Fibroblast of skin of back (primary cell): ENCODE measurements at regions not wholly inside any gene's neighbourhood (a gene's known extent, or its start where the extent isn't known, plus 50 kb on each side); places are given as distances from the start of the nearest gene placed in this dataset.
A peak's percentile ranks its signal among the peaks of the same experiment; 100 is the strongest.

Source experiments
- DNase-seq: peaks from one replicate; pipeline ENCODE4 v3.0.0-alpha.2; 2013

DNA sequence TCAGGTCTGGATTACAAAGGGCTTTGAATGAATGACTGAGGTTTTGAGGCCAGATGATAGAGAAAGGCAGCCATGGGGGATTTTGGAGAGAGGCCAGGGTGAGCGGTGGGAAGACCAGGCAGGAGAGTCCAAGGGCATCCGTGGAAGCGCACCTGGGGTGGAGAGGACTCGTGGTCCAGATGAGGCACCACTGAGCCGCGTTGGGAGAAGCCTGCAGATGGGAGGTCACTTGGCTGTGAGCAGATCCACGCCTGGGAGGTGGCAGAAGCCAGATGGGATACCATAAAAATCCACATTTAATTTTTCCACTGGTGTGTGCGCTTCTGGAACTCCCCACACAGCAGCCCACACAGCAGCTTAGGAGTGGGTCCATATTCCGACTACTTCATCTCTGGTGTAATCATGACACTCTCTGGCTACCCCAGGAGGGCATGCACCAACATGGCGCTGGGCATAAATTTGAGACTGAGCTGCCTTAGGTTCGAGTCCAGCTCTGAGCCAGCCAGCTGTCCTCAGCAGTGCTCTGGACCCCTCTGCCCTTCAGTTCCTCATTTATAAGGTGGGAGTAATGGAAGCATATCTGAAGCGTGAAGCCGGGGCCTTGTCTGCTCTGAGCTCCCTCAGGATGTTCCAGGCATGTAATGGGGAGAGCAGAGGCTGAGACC is 90.2 kb upstream of the FAM20C start:
- DNase-seq, result no peak

DNA sequence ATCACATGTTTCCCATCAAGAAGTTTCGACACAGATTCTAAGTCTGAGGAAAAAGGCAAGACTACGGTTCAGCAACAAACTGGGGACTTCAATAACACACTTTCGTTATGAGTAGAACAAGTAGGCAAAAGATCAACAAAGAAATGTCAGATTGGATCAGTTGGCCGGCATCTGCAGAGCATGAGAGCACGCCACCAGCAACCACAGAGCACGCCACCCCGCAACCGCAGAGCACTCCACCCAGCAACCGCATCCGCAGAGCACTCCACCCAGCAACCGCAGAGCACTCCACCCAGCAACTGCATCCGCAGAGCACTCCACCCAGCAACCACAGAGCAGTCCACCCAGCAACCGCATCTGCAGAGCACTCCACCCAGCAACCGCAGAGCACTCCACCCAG is 89.7 kb upstream of the FAM20C start:
- DNase-seq, result no peak

DNA sequence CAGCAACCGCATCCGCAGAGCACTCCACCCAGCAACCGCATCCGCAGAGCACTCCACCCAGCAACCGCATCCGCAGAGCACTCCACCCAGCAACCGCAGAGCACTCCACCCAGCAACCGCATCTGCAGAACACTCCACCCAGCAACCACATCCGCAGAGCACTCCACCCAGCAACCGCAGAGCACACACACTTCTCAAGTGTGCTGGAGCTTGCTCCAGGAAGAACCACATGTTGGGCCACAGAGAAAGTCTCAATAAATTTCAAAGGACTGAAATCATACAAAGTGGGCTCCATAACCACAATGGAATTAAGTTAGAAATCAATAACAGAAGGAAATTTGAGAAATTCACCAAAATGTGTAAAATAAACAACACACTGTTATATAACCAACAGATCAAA is 88.4 kb upstream of the FAM20C start:
- peak; percentile 36 for DNase-seq

DNA sequence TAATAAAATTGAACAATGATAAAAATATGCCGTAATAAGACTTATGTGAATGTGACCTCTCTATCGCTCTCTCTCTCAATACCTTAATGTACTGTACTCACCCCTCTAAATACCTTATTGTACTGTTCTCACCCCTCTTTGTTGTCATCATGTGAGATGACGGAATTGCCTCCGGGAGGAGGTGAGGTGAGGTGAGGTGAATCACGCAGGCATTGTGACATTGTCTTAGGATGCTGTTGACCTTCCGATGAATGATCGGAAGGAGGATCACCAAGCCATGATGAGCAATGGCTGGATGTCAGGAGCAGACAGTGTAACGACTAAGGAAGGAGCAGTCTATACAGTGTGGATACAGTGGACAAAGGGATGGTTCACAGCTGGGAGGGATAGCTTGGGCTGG is 87.4 kb upstream of the FAM20C start:
- DNase-seq, result no peak

DNA sequence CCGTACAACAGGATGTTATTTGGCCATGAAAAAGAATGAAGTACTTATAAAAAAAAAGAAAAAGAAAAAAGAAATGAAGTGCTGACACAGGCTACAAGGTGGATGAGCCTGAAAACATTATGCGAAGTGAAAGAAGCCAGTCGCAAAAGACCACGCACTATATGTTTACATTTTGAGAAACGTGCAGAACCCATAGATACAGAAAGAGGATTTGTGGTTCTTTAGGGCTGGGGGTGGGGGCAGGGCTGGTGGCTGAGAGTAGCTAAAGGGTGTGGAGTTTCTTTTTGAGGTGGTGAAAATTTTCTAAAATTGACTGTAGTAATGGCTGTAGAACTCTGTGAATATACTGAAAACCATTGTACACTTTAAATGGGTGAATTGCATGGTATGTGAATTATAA is 86.0 kb upstream of the FAM20C start:
- DNase-seq, result no peak

DNA sequence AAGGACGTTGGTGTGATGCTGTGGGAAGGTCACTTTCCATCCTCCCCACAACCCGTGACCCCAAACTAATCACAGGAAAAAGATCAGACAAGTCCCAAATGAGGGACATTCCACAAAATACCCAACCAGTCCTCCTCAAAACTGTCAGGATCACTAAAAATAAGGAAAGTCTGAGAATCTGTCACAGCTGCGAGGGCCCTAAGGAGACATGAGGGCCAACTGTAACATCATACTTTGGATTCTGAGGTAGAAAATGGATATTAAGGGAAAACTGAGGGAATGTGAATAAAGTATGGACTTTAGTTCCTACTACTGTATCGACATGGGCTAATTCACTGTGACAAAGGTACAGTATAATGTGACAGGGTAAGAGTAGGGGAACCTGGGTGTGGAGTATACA is 85.1 kb upstream of the FAM20C start:
- DNase-seq, result no peak

DNA sequence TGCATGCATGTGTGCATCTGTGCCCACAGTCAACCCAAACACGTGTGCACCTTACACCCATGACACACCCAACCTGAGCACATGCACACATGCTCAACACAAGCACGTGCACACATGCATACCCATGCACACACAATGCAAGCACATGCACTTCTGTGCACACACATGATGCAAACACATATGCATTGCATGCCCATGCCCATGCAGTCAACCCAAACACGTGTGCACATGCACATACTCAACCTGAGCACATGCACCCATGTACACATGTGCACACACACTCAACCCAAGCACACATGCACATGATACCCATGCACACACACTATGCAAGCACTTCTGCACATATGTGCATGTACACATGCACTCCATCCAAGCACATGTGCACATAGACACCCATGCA is 84.5 kb upstream of the FAM20C start:
- DNase-seq, result no peak

DNA sequence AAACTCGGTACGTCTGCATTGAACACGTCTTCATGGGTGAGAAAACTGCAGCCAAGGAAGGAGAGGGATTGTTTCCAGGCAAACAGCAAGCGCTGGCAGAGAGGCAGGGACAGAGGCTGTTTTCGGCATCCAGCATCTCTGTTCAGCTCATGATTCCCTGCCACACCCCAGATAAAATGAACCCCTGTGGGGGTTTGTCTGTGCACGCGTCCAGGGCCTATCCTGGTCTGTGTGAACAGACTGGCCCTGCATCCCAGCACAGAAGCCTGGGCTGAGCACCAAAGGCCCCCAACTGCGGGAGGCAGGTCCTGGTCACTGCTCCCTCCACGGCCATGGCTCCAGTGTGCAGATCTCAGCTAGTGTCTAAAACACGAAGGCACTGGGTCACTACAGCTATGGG is 83.3 kb upstream of the FAM20C start:
- DNase-seq, result no peak

DNA sequence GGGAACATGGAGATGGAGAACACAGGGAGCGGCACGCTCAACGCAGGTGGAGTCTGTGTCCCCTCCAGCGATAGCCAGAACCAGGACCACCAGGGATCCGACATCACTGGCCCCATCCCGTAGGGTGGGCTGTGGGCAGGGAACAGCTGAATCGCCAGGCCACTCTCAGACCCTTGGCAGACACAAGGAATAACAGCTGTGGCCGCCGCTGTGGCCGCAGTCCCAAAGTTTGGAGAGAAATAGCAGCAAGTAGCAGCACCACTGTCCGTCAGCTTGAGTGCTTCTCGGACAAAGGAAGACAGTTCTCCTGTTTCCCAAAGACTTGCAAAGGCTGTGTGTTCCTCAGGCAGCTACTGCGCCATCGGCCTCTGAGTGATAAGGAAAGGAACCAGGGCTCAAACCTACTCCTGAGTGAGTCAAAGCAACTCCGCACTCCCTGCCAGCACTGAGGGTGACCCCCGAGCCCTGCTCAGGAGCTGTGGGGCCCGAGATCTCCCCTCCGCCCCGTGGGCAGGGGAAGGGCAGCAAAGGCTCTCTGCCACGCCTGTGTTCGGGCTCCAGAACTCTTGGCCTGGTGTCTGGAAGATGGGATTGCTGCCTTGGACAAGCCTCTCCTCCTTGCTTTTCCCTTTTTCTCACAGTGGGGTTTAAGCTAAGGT is 82.3 kb upstream of the FAM20C start:
- no peak for DNase-seq

DNA sequence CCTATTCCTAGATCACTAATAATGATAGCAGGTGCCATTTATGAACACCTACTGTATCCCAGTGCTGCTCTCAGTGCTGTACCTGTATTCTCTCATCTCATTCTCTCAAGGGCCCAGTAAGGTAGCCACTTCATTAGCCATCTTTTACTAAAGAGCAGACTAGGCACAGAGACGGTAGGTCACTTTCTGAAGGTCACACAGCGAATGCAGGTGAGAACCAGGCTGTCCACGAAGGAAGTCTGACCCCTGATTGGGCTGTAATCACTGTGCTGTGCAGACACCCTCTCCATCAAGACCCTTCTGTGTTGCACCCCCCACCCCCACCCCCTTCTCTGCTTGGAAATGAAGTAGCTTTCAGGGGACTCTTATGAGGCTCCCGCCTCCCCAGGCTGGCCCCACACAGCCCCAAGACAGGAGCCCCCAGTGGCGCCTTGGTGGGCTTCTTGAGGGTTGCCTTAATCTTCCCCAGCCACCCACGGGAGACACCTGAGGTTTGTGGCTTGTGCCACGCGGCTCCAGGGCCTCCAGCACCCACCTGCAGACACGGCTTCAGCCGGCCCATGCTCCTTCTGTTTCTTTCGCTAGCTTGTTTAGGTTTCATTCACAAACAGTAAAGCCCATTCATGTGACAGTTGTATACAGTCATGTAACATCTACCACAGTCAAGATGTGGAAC is 81.7 kb upstream of the FAM20C start:
- no peak for DNase-seq

DNA sequence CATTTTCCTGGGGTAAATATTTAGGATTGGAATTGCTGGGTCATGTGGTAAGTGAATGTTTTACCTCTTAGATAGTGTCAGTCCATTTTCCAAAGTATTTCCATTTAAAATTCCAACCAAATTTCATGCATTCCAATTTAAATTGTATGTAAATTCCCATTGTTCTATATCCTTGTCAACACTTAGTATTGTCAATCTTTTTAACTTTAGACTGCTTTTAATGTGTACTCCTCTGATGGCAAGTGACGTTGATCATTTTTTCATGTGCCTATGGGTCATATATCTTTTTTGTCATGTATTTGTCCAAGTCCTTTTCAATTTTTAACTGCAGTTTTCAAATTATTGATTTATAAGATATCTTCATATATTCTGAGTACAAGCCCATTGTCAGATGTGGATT is 80.8 kb upstream of the FAM20C start:
- no peak for DNase-seq

DNA sequence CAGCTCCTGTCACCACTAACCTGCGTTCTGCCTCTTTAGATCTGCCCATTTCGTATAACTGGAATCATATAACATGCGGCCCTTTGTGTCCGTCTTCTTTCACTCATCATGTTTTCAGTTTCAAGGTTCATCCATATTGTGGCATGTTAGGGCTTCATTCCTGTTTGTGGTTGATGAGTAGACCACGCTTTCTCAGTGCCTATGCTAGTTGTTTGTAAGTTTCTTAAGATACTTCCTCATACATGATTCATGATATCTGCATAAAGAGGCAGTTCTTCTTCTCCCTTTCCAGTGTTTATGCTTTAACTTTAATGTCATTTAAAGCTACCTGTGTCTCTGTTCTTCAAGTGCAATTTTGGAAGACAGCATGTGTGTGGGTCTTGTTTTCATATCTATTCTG is 79.5 kb upstream of the FAM20C start:
- DNase-seq, result no peak

DNA sequence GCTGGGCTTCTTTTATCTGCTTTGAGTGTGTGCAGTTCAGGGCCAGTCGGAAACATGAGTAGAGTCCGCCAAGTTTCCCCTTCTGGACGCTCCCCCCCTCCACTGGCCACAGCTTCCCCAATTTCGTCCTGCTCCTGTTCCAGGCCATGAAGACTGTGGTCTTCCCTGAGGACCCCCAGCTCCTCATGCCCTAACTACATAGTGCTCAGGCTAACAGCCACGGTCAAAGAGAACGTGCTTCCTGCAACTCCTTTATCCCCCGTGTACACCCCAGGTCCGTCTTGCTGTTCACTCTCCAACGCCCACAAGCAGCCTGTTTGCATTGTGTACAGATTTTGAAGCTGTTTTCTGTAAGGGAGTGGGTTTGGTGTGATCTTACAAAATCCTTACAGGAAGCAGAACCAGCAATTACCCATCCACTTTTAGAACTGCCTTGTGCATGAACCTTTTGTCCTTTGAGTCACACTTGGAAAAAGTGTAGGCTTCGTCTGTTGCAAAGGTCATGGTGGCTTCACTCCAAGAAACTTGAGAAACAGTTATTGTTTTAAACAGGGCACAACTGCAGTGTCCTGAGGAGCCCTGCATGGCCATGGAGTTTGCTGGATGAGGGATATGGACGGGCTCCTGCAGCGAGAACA is 77.0 kb upstream of the FAM20C start:
- DNase-seq, result no peak

DNA sequence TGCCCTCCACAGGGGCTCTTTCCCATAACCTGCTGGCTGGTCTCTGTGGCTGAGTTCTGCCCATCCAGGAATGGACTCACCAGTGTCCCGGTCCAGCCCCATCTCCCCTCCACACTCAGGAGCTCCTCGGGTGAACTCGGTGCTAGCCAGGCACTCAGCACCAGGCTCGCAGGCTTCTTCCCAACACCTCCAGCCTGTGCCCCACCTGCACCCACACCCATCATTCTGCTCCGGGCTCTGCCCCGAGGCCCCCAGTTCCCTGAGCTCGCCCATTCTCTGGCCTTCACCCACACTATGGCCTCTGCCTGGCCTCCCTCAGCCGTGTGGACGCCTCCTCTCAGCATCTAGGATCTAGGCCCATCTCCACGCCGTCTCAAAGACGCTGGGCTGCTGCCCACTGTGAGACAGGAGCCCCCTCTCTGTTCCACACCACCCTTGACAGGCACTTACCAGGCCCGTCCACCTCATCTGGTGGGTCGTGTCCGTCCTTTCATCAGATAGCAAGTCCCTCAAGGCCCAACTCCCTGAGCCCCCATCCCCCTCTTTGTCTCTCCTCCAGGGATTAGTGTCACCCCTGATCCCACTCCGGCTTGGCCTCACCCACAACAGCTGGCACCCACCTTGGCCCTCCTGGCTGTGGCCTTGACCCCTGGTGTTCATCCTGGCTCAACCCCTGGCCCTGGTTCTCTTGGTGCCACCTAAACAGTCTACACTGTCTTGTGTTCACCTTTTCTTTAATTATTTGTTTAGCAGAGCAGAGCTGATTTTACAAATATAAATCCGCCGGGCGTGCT is 76.0 kb upstream of the FAM20C start:
- no peak for DNase-seq

DNA sequence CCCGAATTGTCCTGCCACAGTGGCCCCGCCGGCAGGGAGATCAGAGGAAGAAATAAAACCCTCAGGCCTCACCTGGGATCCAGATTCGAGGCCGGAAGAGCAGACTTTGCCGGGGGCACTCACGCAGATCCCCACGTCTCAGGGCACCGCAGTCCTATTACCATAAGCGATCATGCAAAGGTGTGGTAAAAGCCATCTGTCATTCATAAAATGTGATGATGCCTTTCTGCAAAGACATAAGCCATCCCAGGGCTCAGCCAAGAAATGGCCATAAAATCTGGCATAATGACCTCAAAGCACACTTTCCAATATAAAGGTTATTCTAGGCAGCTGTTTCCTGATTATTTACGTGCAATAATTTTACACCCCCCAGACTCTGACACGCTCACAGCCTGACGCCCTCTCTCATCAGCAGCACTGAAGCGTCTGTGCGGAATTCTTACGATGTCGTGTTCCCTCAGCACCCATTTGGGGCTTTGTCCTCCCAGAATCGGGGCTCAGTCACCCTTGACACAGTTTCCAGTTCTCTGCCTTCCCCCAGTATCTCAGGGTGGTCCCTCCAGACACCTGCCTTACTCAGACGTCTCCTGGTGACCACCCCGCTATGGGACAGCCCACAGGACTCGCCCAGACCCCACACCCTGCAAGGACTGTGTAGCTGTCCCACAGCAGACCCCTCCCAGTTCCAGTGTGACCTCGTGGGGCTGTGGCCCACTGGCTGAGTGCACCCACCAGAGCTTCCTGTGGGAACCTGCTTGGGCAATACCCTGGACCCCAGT is 74.3 kb upstream of the FAM20C start:
- DNase-seq, result no peak

DNA sequence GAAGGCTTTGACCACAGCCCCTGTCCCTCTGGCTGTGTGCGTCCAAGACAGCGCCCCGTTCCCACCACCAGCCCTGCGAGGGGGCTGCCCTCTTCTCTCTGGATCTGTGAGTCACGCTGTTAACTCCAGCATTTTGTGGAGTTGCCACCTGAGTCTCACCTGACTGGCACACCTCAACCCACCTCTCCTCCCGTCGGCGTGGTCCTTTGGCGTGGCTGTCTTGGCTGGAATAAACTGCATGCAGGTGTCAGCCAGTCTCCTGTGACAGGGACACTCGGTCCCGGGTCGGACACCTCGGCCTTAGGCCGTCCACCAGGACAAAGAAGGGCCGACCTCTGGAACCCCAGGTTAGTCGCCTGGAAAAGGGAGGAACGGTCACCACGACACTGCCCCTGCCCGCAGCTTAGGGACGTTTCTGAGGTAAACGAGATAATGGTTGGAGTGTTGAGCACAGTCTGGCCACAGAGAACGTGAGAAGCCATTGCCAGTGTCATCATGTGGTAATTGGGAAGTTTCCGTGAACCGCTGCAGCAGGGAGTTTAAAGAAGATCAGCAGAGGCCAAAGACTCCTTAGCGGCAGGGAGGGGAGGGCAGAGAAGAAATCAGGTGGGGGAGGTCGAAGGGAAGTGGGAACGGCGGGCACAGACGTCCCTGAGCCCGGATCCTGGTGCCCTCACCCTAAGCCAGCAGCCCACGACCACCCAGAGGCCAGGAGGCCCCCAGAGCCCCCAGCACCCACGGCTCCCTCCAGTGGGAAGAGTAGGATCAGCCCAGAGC is 73.6 kb upstream of the FAM20C start:
- DNase-seq, result no peak

DNA sequence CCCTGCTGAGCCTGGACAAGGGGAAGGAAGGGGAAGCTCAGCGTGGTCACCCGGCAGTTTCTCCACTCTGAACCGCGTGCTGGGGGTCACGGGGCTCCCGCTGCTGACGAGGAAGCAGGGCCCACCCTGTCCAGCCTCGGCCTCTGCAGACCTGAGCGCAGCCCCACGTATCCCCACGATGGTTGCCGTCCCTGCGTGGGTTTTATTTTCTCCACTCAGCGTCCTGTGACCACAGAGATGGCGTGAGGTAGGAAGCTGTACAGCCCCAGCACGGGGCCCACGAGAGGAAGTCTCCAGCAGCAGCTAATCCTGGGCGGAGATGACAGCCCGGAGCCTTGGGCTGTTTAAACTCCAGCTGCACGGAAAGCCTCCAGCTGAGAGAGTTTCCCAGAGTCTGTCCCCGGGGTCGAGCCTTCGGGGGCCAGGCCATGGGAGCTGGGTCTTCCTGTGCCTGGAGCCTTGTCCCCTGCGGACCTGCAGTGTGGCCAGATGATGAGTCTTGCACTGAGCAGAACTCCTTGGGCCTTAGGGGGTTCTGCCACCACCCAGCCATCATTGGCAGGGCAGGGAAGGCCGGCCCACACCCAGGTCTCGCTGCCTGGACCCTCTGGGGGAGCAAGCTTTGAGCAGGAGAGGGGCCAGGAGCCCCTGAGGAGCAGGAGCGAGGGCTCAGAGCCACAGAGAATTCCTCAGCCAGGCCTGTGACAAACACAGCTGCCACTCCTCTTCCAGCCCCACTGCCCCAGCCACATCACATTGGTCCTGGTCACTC is 72.8 kb upstream of the FAM20C start:
- DNase-seq, result peak; percentile 29

DNA sequence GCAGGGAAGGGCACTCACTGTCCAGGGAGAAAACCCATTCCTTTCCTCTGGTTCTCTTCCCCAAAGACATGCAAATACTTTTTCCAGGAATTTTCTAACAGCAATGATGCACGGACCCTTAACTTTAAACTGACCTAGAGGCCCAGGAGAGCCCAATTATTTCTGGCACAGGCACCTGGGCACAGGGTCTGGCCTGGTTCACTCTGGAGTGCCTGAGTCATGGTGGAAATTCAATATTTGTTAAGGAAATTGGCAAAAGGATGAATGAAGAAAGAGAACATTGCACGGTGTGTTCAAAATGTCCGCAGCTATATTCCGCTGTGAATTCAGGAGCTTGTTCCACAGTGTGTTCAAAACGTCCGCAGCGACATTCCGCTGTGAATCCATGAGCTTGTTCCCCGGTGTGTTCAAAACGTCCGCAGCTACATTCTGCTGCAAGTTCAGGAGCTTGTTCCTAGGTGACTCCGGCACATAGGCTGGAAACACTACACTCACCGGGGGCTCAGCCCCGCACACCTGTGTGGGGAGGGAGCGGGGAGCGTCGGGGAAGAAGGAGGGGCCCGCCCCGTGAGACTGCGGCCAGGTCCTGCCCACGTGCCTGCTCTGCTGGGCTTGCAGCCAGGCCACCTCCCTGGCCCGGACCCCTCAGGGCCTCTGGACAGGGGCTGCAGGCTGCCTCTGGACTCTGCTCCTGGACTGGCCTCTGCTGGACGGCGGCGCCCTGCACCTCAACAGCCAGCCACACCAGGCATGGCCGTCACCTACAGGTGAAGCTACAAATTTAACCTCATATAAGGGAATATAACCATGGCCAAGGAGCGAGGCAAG is 72.0 kb upstream of the FAM20C start:
- no peak for DNase-seq

DNA sequence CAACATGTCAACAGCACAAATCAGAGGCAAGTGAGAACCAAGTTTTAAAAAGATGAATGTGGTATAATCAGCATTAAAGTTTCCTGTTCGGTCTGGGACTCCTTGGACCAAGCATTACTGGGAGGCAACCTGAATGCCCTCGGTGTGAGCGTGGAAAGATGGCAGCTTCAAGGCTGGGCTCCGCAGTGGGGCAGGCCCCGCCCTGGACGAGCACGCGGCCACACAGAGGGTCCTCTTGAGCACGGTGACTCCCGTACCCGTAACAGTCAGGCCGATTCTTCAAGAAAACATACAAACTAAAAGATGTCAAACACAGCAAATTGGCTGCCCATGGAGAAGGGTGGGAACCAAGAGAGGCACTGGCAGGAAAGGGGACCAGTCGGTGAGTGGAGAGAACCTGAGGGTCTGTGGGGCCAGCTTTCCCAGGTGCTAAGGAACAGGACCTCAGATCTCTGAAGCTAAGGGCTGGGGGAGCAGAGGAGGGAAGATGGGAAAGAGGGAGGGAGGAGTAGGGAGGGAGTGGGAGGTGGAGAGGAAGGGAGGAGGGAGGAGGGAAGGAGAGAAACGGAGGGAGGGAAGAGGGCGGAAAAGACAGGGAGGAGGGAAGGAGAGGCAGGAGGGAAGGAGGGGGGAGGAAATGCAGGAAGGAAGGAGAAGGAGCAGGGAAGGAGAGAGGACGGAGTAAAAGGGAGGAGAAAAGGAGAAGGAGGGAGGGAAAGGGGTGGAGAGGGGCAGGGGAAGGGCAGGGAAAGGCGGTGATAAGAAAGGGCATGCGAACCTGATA is 71.2 kb upstream of the FAM20C start:
- no peak for DNase-seq
